ENCODE measurements at regions not wholly inside any gene's neighbourhood (a gene's known extent, or its start where the extent isn't known, plus 50 kb on each side); places are given as distances from the start of the nearest gene placed in this dataset.

GRCh38 chr10:44760513-44760912, 150.6 kb upstream of the TMEM72 start:
- no peak overlapping the region for H3K4me3 ChIP-seq (replicated peaks; ENCODE audit: low read depth, low read length)
- DNase-seq (ENCODE audit: low read depth) = no peak
- no peak for TF ChIP-seq CTCF (IDR thresholded peaks at IDR 0.05; ENCODE audit: low read length, missing control alignments)

DNA sequence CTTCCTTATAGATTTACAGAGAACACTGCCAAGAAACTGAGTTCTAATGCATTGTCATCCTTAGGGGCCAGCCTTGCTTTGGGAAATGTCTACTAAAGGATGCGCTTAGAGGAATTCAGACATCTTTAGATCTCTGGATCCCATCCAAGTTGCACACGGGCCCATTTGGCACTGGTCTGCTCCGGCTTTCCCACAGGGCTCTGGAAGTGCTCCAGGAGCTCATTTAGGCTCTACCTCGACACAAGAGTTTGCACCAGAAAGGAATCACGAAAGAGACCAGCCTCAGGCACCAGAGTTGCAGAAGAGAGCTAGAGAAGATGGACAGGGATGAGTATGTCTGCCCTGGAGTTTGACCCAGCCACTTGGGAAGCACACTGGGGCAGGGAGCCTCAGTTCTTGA, 150.1 kb upstream of the TMEM72 start:
- no peak overlapping the region for H3K4me3 ChIP-seq (replicated peaks; ENCODE audit: low read depth, low read length)
- peak; percentile 30 for DNase-seq (ENCODE audit: low read depth)
- TF ChIP-seq CTCF (IDR thresholded peaks at IDR 0.05; ENCODE audit: low read length, missing control alignments) = no peak

DNA sequence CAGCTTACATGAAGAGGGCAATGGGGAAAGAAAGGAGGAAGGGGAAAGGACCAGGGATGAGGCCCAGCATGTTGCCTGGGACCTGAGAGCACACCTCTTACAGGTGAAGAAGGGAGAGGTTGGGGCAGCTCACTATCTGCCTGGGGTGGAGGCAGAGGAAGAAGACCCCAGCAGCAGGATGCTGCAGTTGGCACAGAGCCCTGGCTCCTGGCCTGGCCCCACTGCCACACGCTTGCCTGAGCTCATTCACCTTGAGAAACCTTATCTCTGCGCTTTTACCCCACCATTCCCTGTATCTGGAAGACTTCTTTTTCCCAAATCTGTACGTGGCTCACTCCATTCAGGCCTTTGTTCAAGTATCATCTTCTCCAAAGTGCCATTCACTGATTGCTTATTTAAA, 147.8 kb upstream of the TMEM72 start:
- no peak for TF ChIP-seq CTCF (IDR thresholded peaks at IDR 0.05; ENCODE audit: low read length, missing control alignments)

DNA sequence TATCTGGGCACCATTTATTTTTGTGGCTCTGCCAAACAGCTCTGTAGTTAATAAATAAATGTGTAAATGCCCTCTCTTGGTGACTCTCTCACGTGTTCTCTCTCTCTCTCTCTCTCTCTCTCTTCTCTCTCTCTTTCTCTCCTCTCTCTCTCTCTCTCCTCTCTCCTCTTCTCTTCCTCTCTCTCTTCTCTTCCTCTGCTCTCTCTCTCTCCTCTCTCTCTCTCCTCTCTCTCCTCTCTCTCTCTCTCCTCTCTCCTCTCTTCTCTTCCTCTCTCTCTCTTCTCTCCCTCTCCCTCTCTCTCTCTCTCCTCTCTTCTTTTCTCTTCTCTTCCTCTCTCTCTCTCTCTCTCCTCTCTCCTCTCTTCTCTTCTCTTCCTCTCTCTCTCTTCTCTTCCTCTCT, 145.8 kb upstream of the TMEM72 start:
- DNase-seq (ENCODE audit: low read depth) = no peak
- TF ChIP-seq CTCF (IDR thresholded peaks at IDR 0.05; ENCODE audit: low read length, missing control alignments) = no peak
- no peak overlapping the region for H3K4me3 ChIP-seq (replicated peaks; ENCODE audit: low read depth, low read length)

More for the DNA sequence above, 147.8 kb upstream of the TMEM72 start:
- DNase-seq (ENCODE audit: low read depth) = no peak
- H3K4me3 ChIP-seq (replicated peaks; ENCODE audit: low read depth, low read length) = no peak overlapping the region

DNA sequence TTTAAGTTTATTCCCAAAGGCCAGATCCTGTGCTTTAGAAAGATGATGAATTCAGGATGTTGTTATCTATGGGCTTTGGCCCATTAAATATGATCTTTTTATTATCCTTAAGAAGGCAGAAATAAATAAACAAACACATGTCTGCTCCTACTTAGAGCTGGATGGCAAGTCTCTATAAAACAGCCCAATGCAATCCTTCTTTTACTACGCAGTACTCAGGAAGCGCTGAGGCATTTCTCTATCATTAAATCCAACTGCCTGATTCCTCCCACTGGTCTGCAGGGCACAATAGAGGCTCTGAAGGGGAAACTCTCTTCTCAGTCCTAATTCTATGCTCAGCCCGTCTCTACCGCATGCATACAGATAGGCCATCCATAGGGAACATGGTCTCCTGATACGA, 144.5 kb upstream of the TMEM72 start:
- H3K4me3 ChIP-seq (replicated peaks; ENCODE audit: low read depth, low read length) = no peak overlapping the region
- no peak for DNase-seq (ENCODE audit: low read depth)
- TF ChIP-seq CTCF (IDR thresholded peaks at IDR 0.05; ENCODE audit: low read length, missing control alignments) = no peak

GRCh38 chr10:44769450-44769849, 141.7 kb upstream of the TMEM72 start:
- DNase-seq (ENCODE audit: low read depth) = no peak
- H3K4me3 ChIP-seq (replicated peaks; ENCODE audit: low read depth, low read length) = no peak overlapping the region
- TF ChIP-seq CTCF (IDR thresholded peaks at IDR 0.05; ENCODE audit: low read length, missing control alignments) = no peak

DNA sequence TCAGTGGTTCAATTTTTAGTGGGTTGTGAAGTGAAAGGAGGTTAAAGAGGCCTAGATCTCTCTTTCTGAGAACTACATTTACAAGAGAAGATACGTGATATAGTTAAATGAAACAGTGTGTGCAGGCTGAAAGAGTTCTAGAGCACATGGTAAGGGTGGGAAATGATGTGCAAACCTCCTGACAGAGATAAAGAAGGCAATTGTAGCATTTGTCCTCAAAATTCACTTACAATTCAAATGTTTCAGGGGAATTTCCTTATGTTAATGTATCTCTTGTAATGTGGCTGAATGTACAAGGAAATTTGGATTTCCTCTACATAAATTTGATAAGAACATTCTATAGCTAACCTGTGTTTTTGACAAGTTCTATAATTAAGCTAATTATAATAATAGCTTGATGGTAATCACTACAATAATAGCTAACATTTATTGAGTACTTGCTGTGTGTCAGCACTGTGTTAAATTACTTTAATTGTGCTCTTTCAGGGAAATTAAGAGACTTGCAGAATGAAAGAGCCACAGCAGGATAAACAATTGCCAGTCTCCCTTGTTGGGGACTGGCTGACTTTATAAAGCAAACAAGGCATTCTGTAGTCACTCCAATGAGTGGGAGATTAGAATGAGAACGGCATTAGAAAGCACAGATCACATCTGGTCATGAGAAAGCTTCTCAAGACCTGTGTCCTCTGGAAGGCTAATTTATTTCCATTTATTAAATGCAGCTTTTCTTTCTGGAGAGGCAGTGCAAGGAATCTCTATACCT, 139.7 kb upstream of the TMEM72 start:
- TF ChIP-seq CTCF (IDR thresholded peaks at IDR 0.05; ENCODE audit: low read length, missing control alignments) = no peak
- H3K4me3 ChIP-seq (replicated peaks; ENCODE audit: low read depth, low read length) = no peak overlapping the region
- DNase-seq (ENCODE audit: low read depth) = no peak

All from fibroblast of pulmonary artery (primary cell).